ENCODE measurements at regions not wholly inside any gene's neighbourhood (a gene's known extent, or its start where the extent isn't known, plus 50 kb on each side); places are given as distances from the start of the nearest gene placed in this dataset.

GRCh38 chr2:155733091-155733853 is 599.2 kb downstream of the NR4A2 start:
- no peak for TF ChIP-seq CTCF (conservative IDR thresholded peaks at IDR 0.05)
- TF ChIP-seq ZFX (IDR thresholded peaks at IDR 0.05) = no peak

Data from C4-2B (cell line).